ENCODE measurements at regions not wholly inside any gene's neighbourhood (a gene's known extent, or its start where the extent isn't known, plus 50 kb on each side); places are given as distances from the start of the nearest gene placed in this dataset.

DNA sequence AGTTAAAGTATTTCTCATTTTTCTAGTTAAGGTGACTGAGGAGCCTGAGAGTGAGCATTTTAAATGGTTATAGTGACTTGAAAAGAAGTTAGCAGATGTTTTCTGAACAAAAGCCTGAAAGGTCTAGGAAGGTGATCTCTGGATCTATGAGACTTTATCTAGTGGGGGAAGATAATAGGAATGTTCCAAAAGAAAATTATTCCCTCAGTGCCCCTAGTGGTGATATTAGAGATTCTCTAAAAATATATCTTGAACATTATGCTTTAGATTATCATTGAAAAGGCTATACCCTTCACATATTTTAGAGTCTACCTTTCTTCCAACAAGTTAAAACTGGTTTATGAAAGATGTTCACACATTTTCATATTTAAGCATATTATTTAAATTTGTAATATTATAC, 69.0 kb upstream of the SPANXN1 start:
- Histone ChIP-seq H3K27ac (ENCODE audit: low read length) (no peak overlapping the region), H3K36me3 (ENCODE audit: insufficient read depth, low read length) (no peaks in the 10 kb centered on the region), H3K9me3 (ENCODE audit: low read length) (no peaks in the 10 kb centered on the region), H3K4me3 (ENCODE audit: low read length) (no peak overlapping the region), H2AFZ (ENCODE audit: low read depth, low read length) (no peak overlapping the region), H3K79me2 (replicated peaks; ENCODE audit: insufficient read depth, low read length) (no peaks in the 10 kb centered on the region), H3K9ac (ENCODE audit: low read length) (no peak overlapping the region), H3F3A (ENCODE audit: insufficient read depth, low read length, poor library complexity, severe bottlenecking) (no peaks in the 10 kb centered on the region), H4K20me1 (ENCODE audit: insufficient read depth) (no peaks in the 10 kb centered on the region), H3K27me3 (ENCODE audit: insufficient read depth, low read depth, low read length) (no peaks in the 10 kb centered on the region), H3K4me2 (ENCODE audit: low read length) (no peak overlapping the region), H3K9me2 (ENCODE audit: insufficient read depth, low read length) (no peaks in the 10 kb centered on the region)
- TF ChIP-seq EZH2 (IDR thresholded peaks at IDR 0.05; ENCODE audit: borderline replicate concordance, insufficient read depth, low read length, poor library complexity, severe bottlenecking) = no peak
- no peak for TF ChIP-seq MXI1 (conservative IDR thresholded peaks at IDR 0.05; ENCODE audit: poor library complexity, severe bottlenecking)
- TF ChIP-seq, protein P1, sequence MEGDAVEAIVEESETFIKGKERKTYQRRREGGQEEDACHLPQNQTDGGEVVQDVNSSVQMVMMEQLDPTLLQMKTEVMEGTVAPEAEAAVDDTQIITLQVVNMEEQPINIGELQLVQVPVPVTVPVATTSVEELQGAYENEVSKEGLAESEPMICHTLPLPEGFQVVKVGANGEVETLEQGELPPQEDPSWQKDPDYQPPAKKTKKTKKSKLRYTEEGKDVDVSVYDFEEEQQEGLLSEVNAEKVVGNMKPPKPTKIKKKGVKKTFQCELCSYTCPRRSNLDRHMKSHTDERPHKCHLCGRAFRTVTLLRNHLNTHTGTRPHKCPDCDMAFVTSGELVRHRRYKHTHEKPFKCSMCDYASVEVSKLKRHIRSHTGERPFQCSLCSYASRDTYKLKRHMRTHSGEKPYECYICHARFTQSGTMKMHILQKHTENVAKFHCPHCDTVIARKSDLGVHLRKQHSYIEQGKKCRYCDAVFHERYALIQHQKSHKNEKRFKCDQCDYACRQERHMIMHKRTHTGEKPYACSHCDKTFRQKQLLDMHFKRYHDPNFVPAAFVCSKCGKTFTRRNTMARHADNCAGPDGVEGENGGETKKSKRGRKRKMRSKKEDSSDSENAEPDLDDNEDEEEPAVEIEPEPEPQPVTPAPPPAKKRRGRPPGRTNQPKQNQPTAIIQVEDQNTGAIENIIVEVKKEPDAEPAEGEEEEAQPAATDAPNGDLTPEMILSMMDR (IDR thresholded peaks at IDR 0.05; ENCODE audit: poor library complexity, severe bottlenecking) = peak; percentile 14

DNA sequence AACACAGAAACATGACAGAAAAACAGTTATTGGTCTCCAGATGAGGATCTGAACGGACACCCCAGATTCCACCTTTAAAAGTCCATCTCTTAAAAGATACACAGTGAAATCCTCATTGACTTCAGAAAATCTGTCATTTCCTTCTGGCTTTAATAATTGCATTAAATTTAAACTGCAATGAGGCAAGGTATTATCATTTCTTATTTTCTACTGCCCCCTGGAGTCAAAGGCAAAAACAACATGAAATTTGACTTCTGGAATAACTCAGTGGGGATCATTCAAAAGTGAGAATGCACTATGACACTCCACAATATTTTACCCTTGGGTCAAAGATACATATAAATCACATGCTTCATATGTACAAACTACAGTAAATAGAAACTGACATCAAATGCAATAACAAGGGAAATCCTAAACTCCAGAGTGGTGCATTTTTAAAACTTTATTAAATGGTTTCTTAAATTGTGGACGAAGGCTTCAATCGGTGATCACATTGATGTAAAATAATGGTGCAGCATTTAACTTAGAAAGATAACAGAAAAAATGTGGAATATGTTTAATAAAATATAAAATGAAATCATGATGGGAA, 56.4 kb upstream of the SPANXN1 start:
- Histone ChIP-seq H2AFZ (ENCODE audit: low read depth, low read length) (no peak overlapping the region), H3K4me2 (ENCODE audit: low read length) (no peak overlapping the region), H3K9me3 (ENCODE audit: low read length) (no peaks in the 10 kb centered on the region), H3K4me3 (ENCODE audit: low read length) (no peak overlapping the region), H3K36me3 (ENCODE audit: insufficient read depth, low read length) (no peaks in the 10 kb centered on the region), H3K27ac (ENCODE audit: low read length) (no peak overlapping the region), H3K9ac (ENCODE audit: low read length) (no peak overlapping the region), H3K9me2 (ENCODE audit: insufficient read depth, low read length) (no peaks in the 10 kb centered on the region), H4K20me1 (ENCODE audit: insufficient read depth) (no peaks in the 10 kb centered on the region), H3F3A (ENCODE audit: insufficient read depth, low read length, poor library complexity, severe bottlenecking) (no peaks in the 10 kb centered on the region), H3K27me3 (ENCODE audit: insufficient read depth, low read depth, low read length) (no peaks in the 10 kb centered on the region), H3K79me2 (replicated peaks; ENCODE audit: insufficient read depth, low read length) (no peaks in the 10 kb centered on the region)
- TF ChIP-seq POLR2AphosphoS5 (IDR thresholded peaks at IDR 0.05) = no peak
- peak; percentile 76 for TF ChIP-seq SMC3 (conservative IDR thresholded peaks at IDR 0.05; ENCODE audit: poor library complexity)
- TF ChIP-seq, protein P2, sequence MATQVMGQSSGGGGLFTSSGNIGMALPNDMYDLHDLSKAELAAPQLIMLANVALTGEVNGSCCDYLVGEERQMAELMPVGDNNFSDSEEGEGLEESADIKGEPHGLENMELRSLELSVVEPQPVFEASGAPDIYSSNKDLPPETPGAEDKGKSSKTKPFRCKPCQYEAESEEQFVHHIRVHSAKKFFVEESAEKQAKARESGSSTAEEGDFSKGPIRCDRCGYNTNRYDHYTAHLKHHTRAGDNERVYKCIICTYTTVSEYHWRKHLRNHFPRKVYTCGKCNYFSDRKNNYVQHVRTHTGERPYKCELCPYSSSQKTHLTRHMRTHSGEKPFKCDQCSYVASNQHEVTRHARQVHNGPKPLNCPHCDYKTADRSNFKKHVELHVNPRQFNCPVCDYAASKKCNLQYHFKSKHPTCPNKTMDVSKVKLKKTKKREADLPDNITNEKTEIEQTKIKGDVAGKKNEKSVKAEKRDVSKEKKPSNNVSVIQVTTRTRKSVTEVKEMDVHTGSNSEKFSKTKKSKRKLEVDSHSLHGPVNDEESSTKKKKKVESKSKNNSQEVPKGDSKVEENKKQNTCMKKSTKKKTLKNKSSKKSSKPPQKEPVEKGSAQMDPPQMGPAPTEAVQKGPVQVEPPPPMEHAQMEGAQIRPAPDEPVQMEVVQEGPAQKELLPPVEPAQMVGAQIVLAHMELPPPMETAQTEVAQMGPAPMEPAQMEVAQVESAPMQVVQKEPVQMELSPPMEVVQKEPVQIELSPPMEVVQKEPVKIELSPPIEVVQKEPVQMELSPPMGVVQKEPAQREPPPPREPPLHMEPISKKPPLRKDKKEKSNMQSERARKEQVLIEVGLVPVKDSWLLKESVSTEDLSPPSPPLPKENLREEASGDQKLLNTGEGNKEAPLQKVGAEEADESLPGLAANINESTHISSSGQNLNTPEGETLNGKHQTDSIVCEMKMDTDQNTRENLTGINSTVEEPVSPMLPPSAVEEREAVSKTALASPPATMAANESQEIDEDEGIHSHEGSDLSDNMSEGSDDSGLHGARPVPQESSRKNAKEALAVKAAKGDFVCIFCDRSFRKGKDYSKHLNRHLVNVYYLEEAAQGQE (IDR thresholded peaks at IDR 0.05; ENCODE audit: borderline replicate concordance) = no peak
- TF ChIP-seq, protein P1 (IDR thresholded peaks at IDR 0.05; ENCODE audit: poor library complexity, severe bottlenecking) = peak; percentile 71
- no peak for TF ChIP-seq EP300 (conservative IDR thresholded peaks at IDR 0.05; ENCODE audit: poor library complexity, severe bottlenecking)
- no peak for TF ChIP-seq TAF1 (IDR thresholded peaks at IDR 0.05; ENCODE audit: low read depth)
- TF ChIP-seq RAD21 (conservative IDR thresholded peaks at IDR 0.05) = peak; percentile 82
